IPS DF 6.9 (cell line): ENCODE measurements at regions not wholly inside any gene's neighbourhood (a gene's known extent, or its start where the extent isn't known, plus 50 kb on each side); places are given as distances from the start of the nearest gene placed in this dataset.

Experiments
- DNase-seq: peaks from one replicate; pipeline ENCODE4 v3.0.0-alpha.2; 2013; ENCODE audit warnings: low read depth, low spot score
- H3K27ac ChIP-seq: one replicate; pipeline ENCODE4 v1.5.1; 2013; ENCODE audit warnings: low read length, control low read depth
- H3K27me3 ChIP-seq: 2 replicates; pipeline ENCODE4 v1.6.1; 2013; ENCODE audit warnings: mild to moderate bottlenecking, low read length; ENCODE audit not compliant: control insufficient read depth, insufficient read depth
- H3K36me3 ChIP-seq: 2 replicates; pipeline ENCODE4 v1.6.1; 2013; ENCODE audit warnings: low read length; ENCODE audit not compliant: control insufficient read depth, insufficient read depth
- H3K4me1 ChIP-seq: 2 replicates; pipeline ENCODE4 v1.6.1; 2013; ENCODE audit warnings: low read length; ENCODE audit not compliant: control insufficient read depth, insufficient read depth
- H3K4me3 ChIP-seq: 2 replicates; pipeline ENCODE4 v1.5.1; 2013; ENCODE audit warnings: mild to moderate bottlenecking, low read length
- H3K9me3 ChIP-seq: 2 replicates; pipeline ENCODE4 v1.6.1; 2013; ENCODE audit warnings: low read length, inconsistent platforms; ENCODE audit not compliant: control insufficient read depth, insufficient read depth
- WGBS: extraction: QIAGEN DNeasy Blood & Tissue Kit; methylation state at CpG from one replicate; pipeline ENCODE4 v1.1.7; 2013; ENCODE audit warnings: mixed read lengths, missing lambda C conversion rate; ENCODE audit not compliant: insufficient read length, insufficient coverage; 5-methylcytosine and 5-hydroxymethylcytosine counted together

GRCh38 chr13:109454167-109454917, 332.0 kb downstream of the IRS2 start:
- no peaks in the 10 kb centered on the region for H3K27me3 ChIP-seq
- no peak overlapping the region for H3K27ac ChIP-seq
- H3K4me1 ChIP-seq = no peaks in the 10 kb centered on the region
- H3K4me3 ChIP-seq = no peak overlapping the region
- no CpG with 5 or more reads among the region's 4 CpGs for WGBS
- no peak for DNase-seq
- no peaks in the 10 kb centered on the region; the same call in 1 of the 2 replicates for H3K9me3 ChIP-seq
- no peaks in the 10 kb centered on the region for H3K36me3 ChIP-seq

- Histone ChIP-seq H3K9me3 (no peaks in the 10 kb centered on the region; the same call in 1 of the 2 replicates), H3K27ac (no peak overlapping the region), H3K4me3 (no peak overlapping the region), H3K27me3 (no peaks in the 10 kb centered on the region), H3K4me1 (no peaks in the 10 kb centered on the region), H3K36me3 (no peaks in the 10 kb centered on the region)
- DNase-seq = no peak
- no CpG with 5 or more reads among the region's 2 CpGs for WGBS
Observed at GRCh38 chr13:109451726-109452125, 334.7 kb downstream of the IRS2 start.

DNA sequence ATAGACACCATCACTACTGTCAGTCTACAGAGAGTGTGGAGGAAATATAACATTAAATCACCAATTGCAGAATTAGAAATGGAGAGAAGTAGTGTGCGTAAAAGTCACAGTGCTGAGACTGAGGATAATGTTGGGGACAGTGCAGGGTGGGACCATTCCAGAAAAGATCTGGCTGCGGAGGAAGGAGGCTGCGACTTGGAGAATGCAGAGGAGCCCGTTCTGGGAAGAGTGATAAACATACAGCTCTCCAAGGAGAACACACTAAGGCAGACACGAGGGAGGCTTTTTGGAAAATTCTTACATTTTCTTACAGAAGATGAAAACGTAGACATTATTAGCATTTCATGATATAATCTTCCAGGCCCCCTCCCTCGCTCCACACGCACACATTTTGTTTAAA, 337.8 kb downstream of the IRS2 start:
- Histone ChIP-seq H3K4me1 (no peaks in the 10 kb centered on the region), H3K36me3 (no peaks in the 10 kb centered on the region), H3K4me3 (no peak overlapping the region), H3K9me3 (no peaks in the 10 kb centered on the region; the same call in 1 of the 2 replicates), H3K27me3 (no peaks in the 10 kb centered on the region), H3K27ac (no peak overlapping the region)
- WGBS = no CpG with 5 or more reads among the region's 8 CpGs
- DNase-seq = no peak

- Histone ChIP-seq H3K9me3 (no peaks in the 10 kb centered on the region; the same call in 1 of the 2 replicates), H3K27me3 (no peaks in the 10 kb centered on the region), H3K36me3 (no peaks in the 10 kb centered on the region), H3K27ac (no peak overlapping the region), H3K4me3 (no peak overlapping the region), H3K4me1 (no peaks in the 10 kb centered on the region)
- no peak for DNase-seq
- WGBS = no CpG with 5 or more reads among the region's 4 CpGs
Observed at GRCh38 chr13:109447667-109448066, 338.7 kb downstream of the IRS2 start.

GRCh38 chr13:109440320-109440719, 346.1 kb downstream of the IRS2 start:
- Histone ChIP-seq H3K27me3 (no peaks in the 10 kb centered on the region; the same call in 1 of the 2 replicates), H3K9me3 (no peaks in the 10 kb centered on the region; the same call in 1 of the 2 replicates), H3K27ac (no peak overlapping the region), H3K4me1 (no peaks in the 10 kb centered on the region), H3K4me3 (no peak overlapping the region), H3K36me3 (no peaks in the 10 kb centered on the region)
- no CpG with 5 or more reads among the region's 4 CpGs for WGBS
- DNase-seq = no peak

- no CpG with 5 or more reads among the region's 6 CpGs for WGBS
- H3K9me3 ChIP-seq = no peaks in the 10 kb centered on the region; the same call in 1 of the 2 replicates
- H3K27me3 ChIP-seq = no peaks in the 10 kb centered on the region; the same call in 1 of the 2 replicates
- H3K4me1 ChIP-seq = no peaks in the 10 kb centered on the region
- no peak for DNase-seq
- no peaks in the 10 kb centered on the region for H3K36me3 ChIP-seq
- H3K4me3 ChIP-seq = no peak overlapping the region
- no peak overlapping the region for H3K27ac ChIP-seq
Observed at GRCh38 chr13:109439813-109440212, 346.6 kb downstream of the IRS2 start.

DNA sequence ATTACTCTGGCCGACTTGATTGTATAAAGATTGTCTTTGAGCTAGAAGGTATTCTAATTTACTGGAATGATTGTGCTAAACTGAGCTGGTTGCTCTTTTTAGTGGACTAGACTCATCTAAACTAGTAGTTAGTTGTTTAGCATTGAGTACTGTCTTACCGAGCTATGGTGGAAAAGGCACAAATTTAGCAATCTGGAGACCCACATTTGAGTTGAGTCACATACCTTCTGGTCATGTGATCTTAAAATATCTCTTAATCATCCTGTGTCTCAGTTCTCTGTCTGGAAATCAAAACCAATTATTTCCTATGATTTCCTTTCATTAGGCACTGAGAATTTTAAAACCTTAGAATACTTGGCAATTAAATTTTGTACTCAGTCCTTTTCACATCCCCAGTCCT, 349.5 kb downstream of the IRS2 start:
- no CpG with 5 or more reads among the region's 2 CpGs for WGBS
- H3K4me3 ChIP-seq = no peak overlapping the region
- DNase-seq = no peak
- H3K36me3 ChIP-seq = no peaks in the 10 kb centered on the region
- no peak overlapping the region for H3K27ac ChIP-seq
- no peaks in the 10 kb centered on the region for H3K4me1 ChIP-seq
- no peaks in the 10 kb centered on the region; the same call in 1 of the 2 replicates for H3K27me3 ChIP-seq
- no peaks in the 10 kb centered on the region; the same call in 1 of the 2 replicates for H3K9me3 ChIP-seq

DNA sequence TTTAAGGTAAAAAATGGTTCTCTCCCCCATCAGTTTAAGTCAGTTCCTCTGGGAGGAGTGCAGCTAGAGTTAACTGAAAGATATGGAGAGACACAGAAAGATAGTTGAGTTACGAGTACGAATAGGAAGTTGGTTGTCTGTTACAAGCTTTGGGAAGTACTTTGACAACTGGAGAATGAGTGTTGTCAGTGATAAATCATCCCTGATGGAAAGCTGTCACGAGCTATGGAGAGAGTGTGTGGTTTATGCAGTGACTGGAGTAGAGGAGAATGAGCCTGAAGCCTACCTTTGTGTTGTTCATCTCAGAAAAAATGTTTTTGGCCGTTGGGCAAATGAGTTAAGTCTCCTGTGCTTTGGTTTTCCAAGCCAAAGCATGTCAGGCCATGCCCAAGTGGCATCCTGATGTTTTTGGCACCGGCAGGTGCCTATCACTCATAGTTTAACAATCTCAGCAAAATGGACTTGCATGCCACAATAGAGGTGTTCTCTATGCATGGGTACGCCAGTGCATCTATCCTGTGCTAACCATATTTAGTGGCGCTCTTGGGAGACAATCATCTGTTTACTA, 350.2 kb downstream of the IRS2 start:
- Histone ChIP-seq H3K27me3 (no peaks in the 10 kb centered on the region; the same call in 1 of the 2 replicates), H3K27ac (no peak overlapping the region), H3K4me1 (no peaks in the 10 kb centered on the region), H3K4me3 (no peak overlapping the region), H3K9me3 (no peaks in the 10 kb centered on the region; the same call in 1 of the 2 replicates), H3K36me3 (no peaks in the 10 kb centered on the region)
- no peak for DNase-seq
- WGBS = 100% methylated on average over 2 of the region's 7 CpGs

GRCh38 chr13:109431217-109431616, 355.2 kb downstream of the IRS2 start:
- WGBS = no CpG with 5 or more reads among the region's 2 CpGs
- H3K4me3 ChIP-seq = no peak overlapping the region

GRCh38 chr13:109428146-109428545, 358.2 kb downstream of the IRS2 start:
- H3K27ac ChIP-seq = no peak overlapping the region
- WGBS = no CpG with 5 or more reads among the region's 3 CpGs

More at GRCh38 chr13:109431217-109431616, 355.2 kb downstream of the IRS2 start:
- no peak overlapping the region for H3K27ac ChIP-seq
- no peaks in the 10 kb centered on the region for H3K4me1 ChIP-seq
- H3K9me3 ChIP-seq = no peaks in the 10 kb centered on the region; the same call in 1 of the 2 replicates
- no peaks in the 10 kb centered on the region for H3K27me3 ChIP-seq
- no peaks in the 10 kb centered on the region for H3K36me3 ChIP-seq
- DNase-seq = no peak

More at GRCh38 chr13:109428146-109428545, 358.2 kb downstream of the IRS2 start:
- H3K4me1 ChIP-seq = no peaks in the 10 kb centered on the region
- no peaks in the 10 kb centered on the region for H3K27me3 ChIP-seq
- H3K36me3 ChIP-seq = no peaks in the 10 kb centered on the region
- no peak for DNase-seq
- H3K4me3 ChIP-seq = no peak overlapping the region
- no peaks in the 10 kb centered on the region for H3K9me3 ChIP-seq
